ENCODE measurements at regions not wholly inside any gene's neighbourhood (a gene's known extent, or its start where the extent isn't known, plus 50 kb on each side); places are given as distances from the start of the nearest gene placed in this dataset.

- no peaks in the 10 kb centered on the region for H3K36me3 ChIP-seq
- H3K27ac ChIP-seq = no peak overlapping the region
- no peaks in the 10 kb centered on the region for H3K4me1 ChIP-seq
- no peaks in the 10 kb centered on the region for H3K9me3 ChIP-seq
- no peaks in the 10 kb centered on the region for H3K27me3 ChIP-seq
- DNase-seq = no peak
- H3K4me3 ChIP-seq = no peak overlapping the region
- TF ChIP-seq, protein P1, sequence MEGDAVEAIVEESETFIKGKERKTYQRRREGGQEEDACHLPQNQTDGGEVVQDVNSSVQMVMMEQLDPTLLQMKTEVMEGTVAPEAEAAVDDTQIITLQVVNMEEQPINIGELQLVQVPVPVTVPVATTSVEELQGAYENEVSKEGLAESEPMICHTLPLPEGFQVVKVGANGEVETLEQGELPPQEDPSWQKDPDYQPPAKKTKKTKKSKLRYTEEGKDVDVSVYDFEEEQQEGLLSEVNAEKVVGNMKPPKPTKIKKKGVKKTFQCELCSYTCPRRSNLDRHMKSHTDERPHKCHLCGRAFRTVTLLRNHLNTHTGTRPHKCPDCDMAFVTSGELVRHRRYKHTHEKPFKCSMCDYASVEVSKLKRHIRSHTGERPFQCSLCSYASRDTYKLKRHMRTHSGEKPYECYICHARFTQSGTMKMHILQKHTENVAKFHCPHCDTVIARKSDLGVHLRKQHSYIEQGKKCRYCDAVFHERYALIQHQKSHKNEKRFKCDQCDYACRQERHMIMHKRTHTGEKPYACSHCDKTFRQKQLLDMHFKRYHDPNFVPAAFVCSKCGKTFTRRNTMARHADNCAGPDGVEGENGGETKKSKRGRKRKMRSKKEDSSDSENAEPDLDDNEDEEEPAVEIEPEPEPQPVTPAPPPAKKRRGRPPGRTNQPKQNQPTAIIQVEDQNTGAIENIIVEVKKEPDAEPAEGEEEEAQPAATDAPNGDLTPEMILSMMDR (IDR thresholded peaks at IDR 0.05) = no peak
- no peak for TF ChIP-seq POLR2A (IDR thresholded peaks at IDR 0.05)
Measured at GRCh38 chr6:77124604-77125003, 338.7 kb downstream of the HTR1B start.

DNA sequence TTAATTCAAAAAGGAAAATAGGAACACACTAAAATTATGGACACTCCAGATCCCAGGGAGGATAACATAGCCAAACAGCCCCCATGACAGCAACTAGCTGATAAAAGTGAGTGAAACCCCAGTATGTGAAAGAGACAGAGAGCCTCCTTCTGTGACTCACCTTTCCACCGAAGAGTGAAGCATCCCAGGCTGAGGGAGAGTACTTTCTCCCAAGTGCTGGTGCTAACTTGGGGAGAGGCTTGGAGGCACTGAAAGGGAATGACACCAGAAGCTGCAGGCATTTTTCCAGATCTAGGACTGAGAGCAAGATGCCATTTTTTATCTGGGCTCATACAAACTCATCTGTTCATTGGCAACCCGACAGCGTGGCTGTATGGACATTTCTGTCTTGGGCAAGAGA is 339.8 kb downstream of the HTR1B start:
- Histone ChIP-seq H3K4me3 (no peak overlapping the region), H3K27me3 (no peaks in the 10 kb centered on the region), H3K27ac (no peak overlapping the region), H3K9me3 (no peaks in the 10 kb centered on the region), H3K36me3 (no peaks in the 10 kb centered on the region), H3K4me1 (no peaks in the 10 kb centered on the region)
- TF ChIP-seq, protein P1 (IDR thresholded peaks at IDR 0.05) = no peak
- TF ChIP-seq POLR2A (IDR thresholded peaks at IDR 0.05) = no peak
- DNase-seq = no peak

DNA sequence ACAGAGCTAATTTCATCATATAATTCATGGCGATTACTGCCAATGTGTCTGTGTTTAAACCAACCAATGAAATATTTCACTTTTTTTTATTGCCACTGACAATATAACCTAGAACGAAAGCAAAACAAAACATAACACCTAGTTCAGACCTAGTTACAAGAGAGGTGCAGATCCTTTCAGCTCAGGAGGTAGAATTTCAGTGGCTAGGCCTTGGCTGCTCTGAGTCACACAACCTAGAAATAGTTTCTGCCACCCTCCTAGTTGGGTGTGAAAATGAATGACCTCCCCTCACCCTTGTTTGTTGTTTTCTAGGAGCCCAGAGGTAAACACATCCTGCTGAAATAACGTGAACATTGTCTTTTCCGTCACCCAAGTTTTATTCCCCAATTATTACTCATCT is 356.3 kb downstream of the HTR1B start:
- DNase-seq = no peak
- no peaks in the 10 kb centered on the region for H3K36me3 ChIP-seq
- no peaks in the 10 kb centered on the region for H3K27me3 ChIP-seq
- H3K4me3 ChIP-seq = no peak overlapping the region
- TF ChIP-seq POLR2A (IDR thresholded peaks at IDR 0.05) = no peak
- TF ChIP-seq, protein P1 (IDR thresholded peaks at IDR 0.05) = no peak
- H3K4me1 ChIP-seq = no peaks in the 10 kb centered on the region
- no peak overlapping the region for H3K27ac ChIP-seq
- H3K9me3 ChIP-seq = no peaks in the 10 kb centered on the region

- Histone ChIP-seq H3K4me1 (no peaks in the 10 kb centered on the region), H3K36me3 (no peaks in the 10 kb centered on the region), H3K27ac (no peak overlapping the region), H3K4me3 (no peak overlapping the region), H3K27me3 (no peaks in the 10 kb centered on the region), H3K9me3 (no peaks in the 10 kb centered on the region)
- TF ChIP-seq, protein P1 (IDR thresholded peaks at IDR 0.05) = no peak
- no peak for TF ChIP-seq POLR2A (IDR thresholded peaks at IDR 0.05)
- no peak for DNase-seq
Measured at GRCh38 chr6:77105091-77105490, 358.2 kb downstream of the HTR1B start.

GRCh38 chr6:77097940-77098339 is 365.4 kb downstream of the HTR1B start:
- no peak for DNase-seq
- Histone ChIP-seq H3K4me3 (no peak overlapping the region), H3K36me3 (no peaks in the 10 kb centered on the region), H3K4me1 (no peaks in the 10 kb centered on the region), H3K27me3 (no peaks in the 10 kb centered on the region), H3K27ac (no peak overlapping the region), H3K9me3 (no peaks in the 10 kb centered on the region)
- TF ChIP-seq POLR2A (IDR thresholded peaks at IDR 0.05) = no peak
- TF ChIP-seq, protein P1 (IDR thresholded peaks at IDR 0.05) = no peak

DNA sequence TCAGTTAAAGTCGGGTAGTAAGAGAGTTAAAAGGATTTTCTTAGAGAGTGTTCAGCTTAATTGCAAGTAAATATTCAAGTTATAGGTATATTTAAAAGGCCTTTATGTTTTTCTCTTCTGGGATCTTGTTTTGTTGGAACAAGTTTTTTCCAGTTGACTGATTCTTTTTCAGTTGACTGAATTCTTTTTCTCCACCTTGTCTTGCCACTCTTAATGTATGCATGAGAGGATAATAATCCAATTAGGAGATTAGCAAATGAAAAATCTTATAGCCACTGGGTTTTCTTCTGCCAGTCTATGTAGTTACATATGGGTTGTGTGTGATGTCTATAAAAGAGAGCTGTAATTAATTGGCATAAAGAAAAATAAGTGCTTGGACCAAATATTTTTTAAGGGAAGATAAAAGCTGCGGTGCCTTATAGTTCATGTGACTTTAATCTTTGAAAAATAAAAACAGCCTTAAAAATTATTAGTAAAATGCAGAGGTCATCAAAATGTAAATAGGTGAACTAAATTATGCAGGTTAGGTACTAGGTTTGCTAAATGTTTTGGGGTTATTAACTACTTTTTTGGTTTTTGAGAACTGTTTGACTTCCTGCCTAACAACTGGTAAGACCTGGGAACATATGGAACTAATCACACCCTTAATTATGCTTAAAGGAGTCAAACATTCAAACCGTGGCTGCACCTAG is 367.2 kb downstream of the HTR1B start:
- Histone ChIP-seq H3K27me3 (no peaks in the 10 kb centered on the region), H3K27ac (no peak overlapping the region), H3K4me1 (no peaks in the 10 kb centered on the region), H3K36me3 (no peaks in the 10 kb centered on the region), H3K9me3 (no peaks in the 10 kb centered on the region), H3K4me3 (no peak overlapping the region)
- TF ChIP-seq, protein P1 (IDR thresholded peaks at IDR 0.05) = no peak
- TF ChIP-seq POLR2A (IDR thresholded peaks at IDR 0.05) = no peak
- DNase-seq = no peak

Measured in Peyer's patch (tissue), 4 donors.